ENCODE measurements at regions not wholly inside any gene's neighbourhood (a gene's known extent, or its start where the extent isn't known, plus 50 kb on each side); places are given as distances from the start of the nearest gene placed in this dataset.

DNA sequence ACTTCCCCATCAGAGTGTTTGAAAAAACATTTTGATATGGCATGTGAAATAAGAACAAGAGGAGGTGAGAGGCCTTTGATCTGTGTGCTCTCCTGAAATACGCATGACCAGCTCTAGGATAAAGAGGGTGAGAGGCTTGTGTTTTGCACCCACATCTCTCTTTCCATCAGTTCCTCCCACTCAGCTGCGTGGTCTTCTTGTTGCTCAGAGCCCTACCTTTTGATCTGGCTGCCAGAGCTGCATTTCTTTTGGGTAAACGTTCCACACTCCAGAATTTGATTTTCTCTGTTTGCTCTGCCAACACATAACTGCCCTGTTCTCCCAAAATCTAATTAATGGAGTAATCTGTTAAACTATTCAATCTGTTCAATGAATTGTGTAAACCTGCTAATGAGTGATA, 72.0 kb upstream of the FN1 start:
- Histone ChIP-seq H3K4me3 (ENCODE audit: low read length) (no peak overlapping the region), H3K9me2 (replicated peaks; ENCODE audit: low read length) (no peaks in the 10 kb centered on the region), H3K27me3 (ENCODE audit: low read length) (no peaks in the 10 kb centered on the region), H3K27ac (ENCODE audit: low read length) (no peak overlapping the region), H4K20me1 (ENCODE audit: low read length) (no peaks in the 10 kb centered on the region), H3K9me3 (ENCODE audit: low read length) (no peaks in the 10 kb centered on the region), H3K4me1 (ENCODE audit: insufficient read depth, low read length) (no peaks in the 10 kb centered on the region; the same call in 1 of the 2 replicates), H3K36me3 (ENCODE audit: low read depth, low read length) (no peaks in the 10 kb centered on the region), H3K4me2 (ENCODE audit: low read length) (no peak overlapping the region), H3K79me2 (ENCODE audit: low read length) (no peaks in the 10 kb centered on the region), H2AFZ (ENCODE audit: low read length) (no peak overlapping the region), H3K9ac (ENCODE audit: low read length) (no peak overlapping the region), H3F3A (ENCODE audit: low read length, unreplicated experiment) (no peaks in the 10 kb centered on the region)
- POLR2A ChIA-PET (ENCODE audit: unreplicated experiment), result no interaction called here
- DNase-seq (no peak), ATAC-seq (no peak)
- TF ChIP-seq EZH2 (IDR thresholded peaks at IDR 0.05; ENCODE audit: low read length, unreplicated experiment), result no peak
- TF ChIP-seq, protein P1, sequence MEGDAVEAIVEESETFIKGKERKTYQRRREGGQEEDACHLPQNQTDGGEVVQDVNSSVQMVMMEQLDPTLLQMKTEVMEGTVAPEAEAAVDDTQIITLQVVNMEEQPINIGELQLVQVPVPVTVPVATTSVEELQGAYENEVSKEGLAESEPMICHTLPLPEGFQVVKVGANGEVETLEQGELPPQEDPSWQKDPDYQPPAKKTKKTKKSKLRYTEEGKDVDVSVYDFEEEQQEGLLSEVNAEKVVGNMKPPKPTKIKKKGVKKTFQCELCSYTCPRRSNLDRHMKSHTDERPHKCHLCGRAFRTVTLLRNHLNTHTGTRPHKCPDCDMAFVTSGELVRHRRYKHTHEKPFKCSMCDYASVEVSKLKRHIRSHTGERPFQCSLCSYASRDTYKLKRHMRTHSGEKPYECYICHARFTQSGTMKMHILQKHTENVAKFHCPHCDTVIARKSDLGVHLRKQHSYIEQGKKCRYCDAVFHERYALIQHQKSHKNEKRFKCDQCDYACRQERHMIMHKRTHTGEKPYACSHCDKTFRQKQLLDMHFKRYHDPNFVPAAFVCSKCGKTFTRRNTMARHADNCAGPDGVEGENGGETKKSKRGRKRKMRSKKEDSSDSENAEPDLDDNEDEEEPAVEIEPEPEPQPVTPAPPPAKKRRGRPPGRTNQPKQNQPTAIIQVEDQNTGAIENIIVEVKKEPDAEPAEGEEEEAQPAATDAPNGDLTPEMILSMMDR (conservative IDR thresholded peaks at IDR 0.05; ENCODE audit: low read depth, low read length), result no peak
- TF ChIP-seq EZH2phosphoT487 (IDR thresholded peaks at IDR 0.05; ENCODE audit: borderline replicate concordance, low read length), result no peak
- intact Hi-C loops (cut with micrococcal nuclease), result no loop called here
- CTCF ChIA-PET, result interaction anchor here (0.7 kb wide), 1 partner anchor 363 kb away, joined by 3 read pairs; no protein-coding TSS in a partner anchor
- no TSS peak for BruUV-seq (replicated peaks)

DNA sequence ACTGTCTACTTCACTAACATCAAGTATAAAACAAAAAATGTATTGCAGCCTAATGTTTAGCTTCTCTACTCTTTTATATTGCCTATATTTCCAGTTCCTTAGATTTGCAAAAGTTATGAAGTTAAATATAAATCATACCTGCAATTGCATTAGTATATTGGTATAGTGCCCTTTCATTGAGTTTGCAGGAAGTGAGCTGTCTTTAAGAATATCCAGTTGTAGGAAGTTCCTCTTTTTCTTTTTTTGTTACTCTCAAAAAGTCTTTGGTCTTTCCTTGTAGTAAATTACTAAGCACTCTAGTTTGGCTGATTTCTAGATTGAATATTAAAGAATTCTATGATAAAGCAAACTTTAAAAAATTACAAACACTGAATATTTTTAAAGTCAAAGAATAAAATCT, 71.3 kb upstream of the FN1 start:
- Histone ChIP-seq H3K27me3 (ENCODE audit: low read length) (no peaks in the 10 kb centered on the region), H3K9ac (ENCODE audit: low read length) (no peak overlapping the region), H3K4me2 (ENCODE audit: low read length) (no peak overlapping the region), H3K27ac (ENCODE audit: low read length) (no peak overlapping the region), H3K36me3 (ENCODE audit: low read depth, low read length) (no peaks in the 10 kb centered on the region), H3K79me2 (ENCODE audit: low read length) (no peaks in the 10 kb centered on the region), H3K4me3 (ENCODE audit: low read length) (no peak overlapping the region), H3F3A (ENCODE audit: low read length, unreplicated experiment) (no peaks in the 10 kb centered on the region), H3K4me1 (ENCODE audit: insufficient read depth, low read length) (no peaks in the 10 kb centered on the region; the same call in 1 of the 2 replicates), H4K20me1 (ENCODE audit: low read length) (no peaks in the 10 kb centered on the region), H2AFZ (ENCODE audit: low read length) (no peak overlapping the region), H3K9me3 (ENCODE audit: low read length) (no peaks in the 10 kb centered on the region), H3K9me2 (replicated peaks; ENCODE audit: low read length) (no peaks in the 10 kb centered on the region)
- CTCF ChIA-PET, result no interaction called here
- DNase-seq, result no peak
- BruUV-seq (replicated peaks), result no TSS peak
- POLR2A ChIA-PET (ENCODE audit: unreplicated experiment), result no interaction called here
- intact Hi-C loops (cut with micrococcal nuclease), result no loop called here
- TF ChIP-seq EZH2phosphoT487 (IDR thresholded peaks at IDR 0.05; ENCODE audit: borderline replicate concordance, low read length) (no peak), EZH2 (IDR thresholded peaks at IDR 0.05; ENCODE audit: low read length, unreplicated experiment) (no peak)
- TF ChIP-seq, protein P1 (conservative IDR thresholded peaks at IDR 0.05; ENCODE audit: low read depth, low read length), result no peak
- ATAC-seq, result no peak

DNA sequence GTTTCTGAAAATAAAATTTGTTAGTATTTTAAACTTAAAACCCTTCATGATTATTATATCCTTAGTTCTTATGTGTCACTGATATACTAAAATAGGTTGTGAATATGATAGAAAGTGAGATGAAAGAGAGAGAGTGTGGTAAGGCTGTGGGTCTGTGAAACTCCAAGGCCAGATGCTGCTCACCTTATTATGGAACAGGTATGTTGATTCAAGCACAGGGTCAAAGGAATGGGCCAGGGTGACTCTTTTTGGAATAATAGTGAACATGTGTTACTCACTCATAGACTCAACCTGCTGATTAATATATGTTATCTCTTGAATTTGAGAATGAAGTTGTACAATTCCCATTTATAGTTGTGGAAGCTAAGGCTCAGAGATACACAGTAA, 70.7 kb upstream of the FN1 start:
- no peak overlapping the region for H3K27ac ChIP-seq (ENCODE audit: low read length)

More for the DNA sequence above, 70.7 kb upstream of the FN1 start:
- Histone ChIP-seq H3K4me1 (ENCODE audit: insufficient read depth, low read length) (no peaks in the 10 kb centered on the region; the same call in 1 of the 2 replicates), H3K79me2 (ENCODE audit: low read length) (no peaks in the 10 kb centered on the region), H3K36me3 (ENCODE audit: low read depth, low read length) (no peaks in the 10 kb centered on the region), H3K4me3 (ENCODE audit: low read length) (no peak overlapping the region), H4K20me1 (ENCODE audit: low read length) (no peaks in the 10 kb centered on the region), H3K9me3 (ENCODE audit: low read length) (no peaks in the 10 kb centered on the region), H3K27me3 (ENCODE audit: low read length) (no peaks in the 10 kb centered on the region), H3F3A (ENCODE audit: low read length, unreplicated experiment) (no peaks in the 10 kb centered on the region), H3K4me2 (ENCODE audit: low read length) (no peak overlapping the region), H3K9me2 (replicated peaks; ENCODE audit: low read length) (no peaks in the 10 kb centered on the region), H3K9ac (ENCODE audit: low read length) (no peak overlapping the region), H2AFZ (ENCODE audit: low read length) (no peak overlapping the region)
- intact Hi-C loops (cut with micrococcal nuclease), result no loop called here
- DNase-seq, result no peak
- POLR2A ChIA-PET (ENCODE audit: unreplicated experiment), result no interaction called here
- no TSS peak for BruUV-seq (replicated peaks)
- CTCF ChIA-PET, result interaction anchor here (0.6 kb wide), 2 partner anchors 187 to 322 kb away, joined by 3 to 4 read pairs; no protein-coding TSS in a partner anchor
- ATAC-seq, result no peak
- TF ChIP-seq, protein P1 (conservative IDR thresholded peaks at IDR 0.05; ENCODE audit: low read depth, low read length), result no peak
- TF ChIP-seq EZH2phosphoT487 (IDR thresholded peaks at IDR 0.05; ENCODE audit: borderline replicate concordance, low read length) (no peak), EZH2 (IDR thresholded peaks at IDR 0.05; ENCODE audit: low read length, unreplicated experiment) (no peak)
